NB4 (cell line): ENCODE measurements at regions not wholly inside any gene's neighbourhood (a gene's known extent, or its start where the extent isn't known, plus 50 kb on each side); places are given as distances from the start of the nearest gene placed in this dataset.
"Not testable (repeated sequence)": the region's sequence is repeated elsewhere in the genome, so short reads cannot be mapped to it uniquely, and the experiment has no call there.

Experiments used
- DNase-seq: peaks from one replicate; pipeline ENCODE4 v3.0.0; 2010; ENCODE audit warnings: low read depth
- H3K4me3 ChIP-seq: one replicate; pipeline ENCODE4 v1.5.1; 2011; ENCODE audit warnings: mild to moderate bottlenecking, low read depth, low read length, moderate library complexity
- CTCF ChIP-seq: IDR thresholded peaks from one replicate; pipeline ENCODE4 v1.5.1; 2012; ENCODE audit warnings: low read depth, low read length
- MAX ChIP-seq: IDR thresholded peaks from 2 replicates; pipeline ENCODE4 v1.6.1; 2011; ENCODE audit warnings: low read depth, low read length
- MYC ChIP-seq: IDR thresholded peaks from 2 replicates; pipeline ENCODE4 v1.6.1; 2011; ENCODE audit warnings: low read depth, low read length
- POLR2A ChIP-seq: IDR thresholded peaks from 2 replicates; pipeline ENCODE4 v1.6.1; 2011; ENCODE audit warnings: mild to moderate bottlenecking; ENCODE audit not compliant: insufficient read length; ENCODE audit errors: extremely low read depth

GRCh38 chr2:163919717-163920116 is 183.9 kb upstream of the FIGN start:
- TF ChIP-seq CTCF (no peak), MAX (no peak), POLR2A (no peak)
- peak; percentile 12 for DNase-seq
- no peak overlapping the region for H3K4me3 ChIP-seq

GRCh38 chr2:163914486-163914885 is 178.7 kb upstream of the FIGN start:
- DNase-seq, H3K4me3 ChIP-seq: not testable (repeated sequence)

GRCh38 chr2:163913532-163913944 is 177.7 kb upstream of the FIGN start:
- DNase-seq, H3K4me3 ChIP-seq: not testable (repeated sequence)

GRCh38 chr2:163909411-163910080 is 173.7 kb upstream of the FIGN start:
- H3K4me3 ChIP-seq = no peak overlapping the region
- no peak for TF ChIP-seq POLR2A
- no peak for TF ChIP-seq MYC
- TF ChIP-seq MAX = no peak
- no peak for TF ChIP-seq CTCF
- no peak for DNase-seq

GRCh38 chr2:163906410-163906809 is 170.6 kb upstream of the FIGN start:
- H3K4me3 ChIP-seq = no peak overlapping the region
- TF ChIP-seq MAX = no peak
- no peak for TF ChIP-seq MYC
- no peak for TF ChIP-seq POLR2A
- TF ChIP-seq CTCF = no peak
- peak; percentile 58 for DNase-seq

GRCh38 chr2:163897799-163898198 is 162.0 kb upstream of the FIGN start:
- TF ChIP-seq CTCF = no peak
- TF ChIP-seq MAX = no peak
- no peak for TF ChIP-seq POLR2A
- TF ChIP-seq MYC = no peak
- no peak overlapping the region for H3K4me3 ChIP-seq
- no peak for DNase-seq

GRCh38 chr2:163893444-163893843 is 157.6 kb upstream of the FIGN start:
- not testable (repeated sequence) for H3K4me3 ChIP-seq, DNase-seq

GRCh38 chr2:163888591-163888990 is 152.8 kb upstream of the FIGN start:
- DNase-seq = no peak
- TF ChIP-seq MAX = no peak
- TF ChIP-seq MYC = no peak
- no peak for TF ChIP-seq CTCF
- no peak for TF ChIP-seq POLR2A
- H3K4me3 ChIP-seq = no peak overlapping the region
